Erythroblast (primary cell): ENCODE measurements at regions not wholly inside any gene's neighbourhood (a gene's known extent, or its start where the extent isn't known, plus 50 kb on each side); places are given as distances from the start of the nearest gene placed in this dataset.

Experiments
- GATA1 ChIP-seq: IDR thresholded peaks from 2 replicates; pipeline ENCODE4 v1.6.1; 2011; ENCODE audit warnings: low read depth, mild to moderate bottlenecking, control low read depth, low read length, moderate library complexity
- POLR2A ChIP-seq: IDR thresholded peaks from 2 replicates; pipeline ENCODE4 v1.6.1; 2011; ENCODE audit warnings: mild to moderate bottlenecking, low read length

GRCh38 chr18:41099451-41099850 is 855.6 kb upstream of the PIK3C3 start:
- no peak for TF ChIP-seq POLR2A
- no peak for TF ChIP-seq GATA1
